Testis (tissue), 2 donors: ENCODE measurements at regions not wholly inside any gene's neighbourhood (a gene's known extent, or its start where the extent isn't known, plus 50 kb on each side); places are given as distances from the start of the nearest gene placed in this dataset.

Source experiments
- CTCF ChIP-seq, 3 experiments: fragments of 450-650 bp in 2 of 3; fragments of 200-600 bp in 1 of 3; sonication (generic) in 1 of 3; IDR thresholded peaks; one replicate each; pipeline ENCODE4 v1.5.1; 2016 to 2019; ENCODE audit warnings: antibody characterized with exemption in 3 of 3, mild to moderate bottlenecking in 2 of 3, moderate library complexity in 1 of 3
- POLR2A ChIP-seq: fragments of 450-650 bp; IDR thresholded peaks from one replicate; pipeline ENCODE4 v1.6.1; 2017; ENCODE audit warnings: antibody characterized with exemption, mild to moderate bottlenecking, moderate library complexity

- TF ChIP-seq CTCF (IDR thresholded peaks at IDR 0.05) = no peak
- no peak for TF ChIP-seq POLR2A
Observed at GRCh38 chr16:11479916-11480315, 106.8 kb downstream of the LITAF start.
